H1 (cell line): ENCODE measurements at regions not wholly inside any gene's neighbourhood (a gene's known extent, or its start where the extent isn't known, plus 50 kb on each side); places are given as distances from the start of the nearest gene placed in this dataset.

Experiments used
- CTCF ChIA-PET: fragments of 300-600 bp; sonication (Branson Sonifier 250); formaldehyde crosslinking; loops from one replicate; lab custom pipeline; 2021; ENCODE audit not compliant: partially characterized antibody; lab: Charles Lee
- POLR2A ChIA-PET: fragments of 300-600 bp; sonication (Branson Sonifier 250); formaldehyde crosslinking; loops from one replicate; lab custom pipeline; 2021; ENCODE audit warnings: inconsistent platforms; ENCODE audit not compliant: partially characterized antibody; lab: Charles Lee
- DNase-seq, 2 experiments: peaks; one replicate each; pipeline versions ENCODE4 v3.0.0 to v3.0.0-alpha.2; 2010 to 2022; ENCODE audit warnings: low spot score in 2 of 2, low read depth in 1 of 2, mixed read lengths in 1 of 2
- FAIRE-seq: peaks from 2 replicates; lab custom pipeline; 2011; peaks lifted over from hg19 to GRCh38; lab: Jason Lieb, UNC
- H2AFZ ChIP-seq: 2 replicates; pipeline ENCODE4 v1.8.1; 2012; ENCODE audit warnings: low read length, inconsistent platforms
- H2AK5ac ChIP-seq: 2 replicates; pipeline ENCODE4 v1.6.1; 2013; ENCODE audit warnings: low read depth, low read length
- H2BK120ac ChIP-seq: replicated peaks from 2 replicates; pipeline ENCODE3; 2013; ENCODE audit warnings: low read depth, low read length, inconsistent platforms
- H2BK12ac ChIP-seq: 2 replicates; pipeline ENCODE4 v1.6.1; 2013; ENCODE audit warnings: low read depth, low read length
- H2BK15ac ChIP-seq: 2 replicates; pipeline ENCODE4 v1.6.1; 2013; ENCODE audit warnings: low read length
- H2BK20ac ChIP-seq: 2 replicates; pipeline ENCODE4 v1.6.1; 2013; ENCODE audit warnings: low read length
- H2BK5ac ChIP-seq: 2 replicates; pipeline ENCODE4 v1.6.1; 2013; ENCODE audit warnings: low read depth, low read length
- H3K14ac ChIP-seq: 2 replicates; pipeline ENCODE4 v1.6.1; 2013; ENCODE audit warnings: inconsistent platforms; ENCODE audit not compliant: insufficient read length
- H3K18ac ChIP-seq: 2 replicates; pipeline ENCODE4 v1.6.1; 2013; ENCODE audit warnings: low read length; ENCODE audit errors: extremely low read depth
- H3K23ac ChIP-seq: 2 replicates; pipeline ENCODE4 v1.6.1; 2013; ENCODE audit warnings: inconsistent platforms; ENCODE audit not compliant: insufficient read length
- H3K23me2 ChIP-seq: 2 replicates; pipeline ENCODE4 v1.6.1; 2013; ENCODE audit warnings: low read depth, low read length
- H3K27ac ChIP-seq: 2 replicates; pipeline ENCODE4 v1.6.1; 2011; ENCODE audit warnings: low read depth, low read length, inconsistent platforms
- H3K27me3 ChIP-seq, 4 experiments: replicated peaks in 1 of 4; 1 replicate in 1 of 4; 2 replicates in 3 of 4; pipeline versions ENCODE4 v1.6.1 to v1.8.1; 2011 to 2013; ENCODE audit warnings: low read length in 3 of 4, mild to moderate bottlenecking in 3 of 4, inconsistent platforms in 2 of 4, mixed read lengths in 2 of 4, moderate library complexity in 1 of 4; ENCODE audit not compliant: control insufficient read depth in 3 of 4, insufficient read depth in 3 of 4; ENCODE audit errors: extremely low read depth in 1 of 4
- H3K36me3 ChIP-seq, 4 experiments: 2 replicates each; pipeline versions ENCODE4 v1.6.1 to v1.8.1; 2011 to 2013; ENCODE audit warnings: mild to moderate bottlenecking in 4 of 4, low read length in 3 of 4, moderate library complexity in 2 of 4, control low read depth in 1 of 4, inconsistent platforms in 1 of 4; ENCODE audit not compliant: insufficient read depth in 4 of 4, control insufficient read depth in 2 of 4
- H3K4ac ChIP-seq: replicated peaks from 2 replicates; pipeline ENCODE3; 2013; ENCODE audit warnings: low read length, low read depth, mixed read lengths, inconsistent platforms; ENCODE audit not compliant: insufficient read length
- H3K4me1 ChIP-seq, 4 experiments: replicated peaks in 1 of 4; 1 replicate in 1 of 4; 2 replicates in 3 of 4; pipeline versions ENCODE4 v1.6.1 to v1.8.1; 2011 to 2013; ENCODE audit warnings: low read length in 3 of 4, inconsistent platforms in 2 of 4, mixed read lengths in 1 of 4; ENCODE audit not compliant: insufficient read depth in 4 of 4, control insufficient read depth in 3 of 4
- H3K4me2 ChIP-seq, 2 experiments: 2 replicates each; pipeline versions ENCODE4 v1.6.1 to v1.8.1; 2011 to 2013; ENCODE audit warnings: low read depth in 2 of 2, low read length in 2 of 2, control low read depth in 1 of 2, inconsistent platforms in 1 of 2, mild to moderate bottlenecking in 1 of 2; ENCODE audit not compliant: insufficient read depth in 1 of 2
- H3K4me3 ChIP-seq, 4 experiments: fragments of 200-600, 300-600 bp in 1 of 4; sonication (generic), shearing (Covaris generic), sonication (Bioruptor Twin) in 1 of 4; 2 replicates each; pipeline versions ENCODE4 v1.5.1 to v1.8.1; 2011 to 2016; ENCODE audit warnings: low read length in 4 of 4, low read depth in 3 of 4, control low read depth in 2 of 4, inconsistent platforms in 2 of 4, mild to moderate bottlenecking in 2 of 4, mixed read lengths in 1 of 4, moderate library complexity in 1 of 4; ENCODE audit not compliant: insufficient read depth in 2 of 4; ENCODE audit errors: extremely low read depth in 1 of 4
- H3K56ac ChIP-seq: replicated peaks from 2 replicates; pipeline ENCODE3; 2013; ENCODE audit warnings: low read depth, mild to moderate bottlenecking, mixed read lengths, low read length, inconsistent platforms; ENCODE audit not compliant: insufficient read length
- H3K79me1 ChIP-seq: 2 replicates; pipeline ENCODE4 v1.6.1; 2013; ENCODE audit warnings: low read depth, low read length, control low read depth
- H3K79me2 ChIP-seq, 2 experiments: 2 replicates each; pipeline versions ENCODE4 v1.6.1 to v1.8.1; 2012 to 2013; ENCODE audit warnings: low read length in 2 of 2, mild to moderate bottlenecking in 2 of 2, inconsistent platforms in 1 of 2; ENCODE audit not compliant: insufficient read depth in 2 of 2, control insufficient read depth in 1 of 2
- H3K9ac ChIP-seq, 4 experiments: replicated peaks in 1 of 4; 1 replicate in 1 of 4; 2 replicates in 3 of 4; pipeline versions ENCODE4 v1.6.1 to v1.8.1; 2011 to 2013; ENCODE audit warnings: low read depth in 3 of 4, low read length in 3 of 4, control low read depth in 2 of 4, mild to moderate bottlenecking in 2 of 4, moderate library complexity in 2 of 4, inconsistent platforms in 1 of 4; ENCODE audit errors: extremely low read depth in 1 of 4
- H3K9me3 ChIP-seq, 2 experiments: 2 replicates each; pipeline versions ENCODE4 v1.6.1 to v1.8.1; 2012 to 2013; ENCODE audit warnings: mild to moderate bottlenecking in 2 of 2, moderate library complexity in 2 of 2, control low read depth in 1 of 2, inconsistent platforms in 1 of 2, low read depth in 1 of 2, low read length in 1 of 2, mixed read lengths in 1 of 2; ENCODE audit not compliant: insufficient read depth in 2 of 2
- H4K20me1 ChIP-seq, 2 experiments: replicated peaks in 1 of 2; 2 replicates each; pipeline versions ENCODE3 to v1.8.1; 2011 to 2013; ENCODE audit warnings: inconsistent platforms in 2 of 2, low read length in 2 of 2, mild to moderate bottlenecking in 1 of 2; ENCODE audit not compliant: insufficient read depth in 2 of 2, control insufficient read depth in 1 of 2
- H4K5ac ChIP-seq: 2 replicates; pipeline ENCODE4 v1.6.1; 2013; ENCODE audit warnings: low read length, low read depth, mixed read lengths, inconsistent platforms; ENCODE audit not compliant: insufficient read length
- H4K8ac ChIP-seq: 2 replicates; pipeline ENCODE4 v1.8.0; 2013; ENCODE audit warnings: mild to moderate bottlenecking, moderate library complexity, low read length, inconsistent platforms; ENCODE audit not compliant: insufficient read depth; ENCODE audit errors: extremely low read depth
- H4K91ac ChIP-seq: replicated peaks from 2 replicates; pipeline ENCODE3; 2013; ENCODE audit warnings: low read length, mixed read lengths, inconsistent platforms; ENCODE audit not compliant: insufficient read length
- ATF2 ChIP-seq: IDR thresholded peaks from 2 replicates; pipeline ENCODE4 v1.6.1; 2012; ENCODE audit warnings: low read length, inconsistent platforms
- CBX5 ChIP-seq: fragments of 300-800, 300-1000 bp; sonication (generic); IDR thresholded peaks from 2 replicates; pipeline ENCODE4 v1.7.1; 2016; ENCODE audit warnings: antibody characterized with exemption, low read length, low read depth
- E2F6 ChIP-seq: IDR thresholded peaks from 2 replicates; pipeline ENCODE4 v1.6.1; 2012; ENCODE audit warnings: inconsistent platforms
- EGR1 ChIP-seq: IDR thresholded peaks from 2 replicates; pipeline ENCODE4 v1.6.1; 2011; ENCODE audit warnings: low read depth, low read length, borderline replicate concordance
- EZH2 ChIP-seq: fragments of 200-600 bp; sonication (generic); IDR thresholded peaks from 2 replicates; pipeline ENCODE4 v1.7.1; 2012; ENCODE audit warnings: low read depth, mild to moderate bottlenecking, moderate library complexity, low read length, inconsistent platforms; ENCODE audit not compliant: severe bottlenecking
- KDM1A ChIP-seq: fragments of 200-600, 300-600 bp; sonication (generic); IDR thresholded peaks from 2 replicates; pipeline ENCODE4 v1.7.1; 2016; ENCODE audit warnings: mild to moderate bottlenecking, low read length, borderline replicate concordance
- NRF1 ChIP-seq: IDR thresholded peaks from 2 replicates; pipeline ENCODE4 v1.6.1; 2011; ENCODE audit warnings: mild to moderate bottlenecking, low read depth, low read length, improper control_type of control experiment
- PHF8 ChIP-seq: fragments of 200-600 bp; sonication (generic); conservative IDR thresholded peaks from 2 replicates; pipeline ENCODE4 v1.7.1; 2012; ENCODE audit warnings: low read depth, mild to moderate bottlenecking, inconsistent platforms, low read length, moderate library complexity
- RBBP5 ChIP-seq: IDR thresholded peaks from 2 replicates; pipeline ENCODE4 v1.7.1; 2012; ENCODE audit warnings: low read depth, mild to moderate bottlenecking, inconsistent platforms, low read length, moderate library complexity, borderline replicate concordance
- RXRA ChIP-seq: IDR thresholded peaks from 2 replicates; pipeline ENCODE4 v1.6.1; 2011; ENCODE audit warnings: low read depth, mild to moderate bottlenecking, low read length, moderate library complexity; ENCODE audit not compliant: insufficient read depth
- TEAD4 ChIP-seq: IDR thresholded peaks from 2 replicates; pipeline ENCODE4 v1.6.1; 2012; ENCODE audit warnings: low read depth, low read length, inconsistent platforms, mixed read lengths
- WGBS, 2 experiments: shearing (Covaris generic) in 1 of 2; methylation state at CpG; one replicate each; pipeline versions ENCODE4 v1.1.6 to v1.1.7; 2013 to 2015; ENCODE audit warnings: low lambda C conversion rate in 2 of 2, mixed read lengths in 2 of 2, inconsistent platforms in 1 of 2, low coverage in 1 of 2, missing lambda C conversion rate in 1 of 2; ENCODE audit not compliant: insufficient replicate concordance in 2 of 2, insufficient coverage in 1 of 2, insufficient read length in 1 of 2; ENCODE audit errors: extremely low coverage in 1 of 2, missing lambda C conversion rate in 1 of 2; 5-methylcytosine and 5-hydroxymethylcytosine counted together
- TF ChIP-seq, protein P1 (sequence below): IDR thresholded peaks from 2 replicates; pipeline ENCODE4 v1.6.1; 2012; ENCODE audit warnings: inconsistent platforms

DNA sequence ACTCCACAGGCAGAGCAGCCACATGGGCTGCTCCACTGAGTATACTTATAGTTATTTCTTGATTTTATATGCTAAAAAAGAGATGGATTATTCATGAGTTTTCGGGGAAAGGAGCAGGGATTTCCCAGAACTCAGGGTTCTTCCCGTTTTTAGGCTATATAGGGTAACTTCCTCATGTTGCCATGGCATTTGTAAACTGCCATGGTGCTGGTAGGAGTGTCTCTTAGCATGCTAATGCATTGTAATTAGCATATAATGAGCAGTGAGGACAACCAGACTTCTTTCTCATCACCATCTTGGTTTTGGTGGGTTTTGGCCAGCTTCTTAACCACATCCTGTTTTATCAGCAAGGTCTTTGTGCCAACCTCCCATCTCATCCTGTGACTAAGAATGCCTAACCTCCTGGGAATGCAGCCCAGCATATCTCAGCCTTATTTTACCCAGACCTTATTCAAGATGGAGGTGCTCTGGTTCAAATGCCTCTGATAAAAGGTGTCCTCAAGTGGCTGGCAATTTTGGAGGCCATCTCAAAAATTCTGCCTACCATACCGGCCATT, 213.0 kb upstream of the VEGFC start:
- Histone ChIP-seq H3K23ac (no peak overlapping the region), H3K23me2 (no peaks in the 10 kb centered on the region), H4K91ac (no peak overlapping the region), H3K14ac (no peak overlapping the region), H4K8ac (no peak overlapping the region), H3K36me3 (no peaks in the 10 kb centered on the region), H2AK5ac (no peak overlapping the region), H3K27ac (no peak overlapping the region), H4K5ac (no peak overlapping the region), H3K9me3 (no peaks in the 10 kb centered on the region), H2BK12ac (no peak overlapping the region), H3K4me2 (no peak overlapping the region), H4K20me1 (no peaks in the 10 kb centered on the region), H2BK20ac (no peak overlapping the region), H2BK120ac (no peak overlapping the region), H3K79me2 (no peaks in the 10 kb centered on the region), H3K4me3 (no peak overlapping the region), H3K27me3 (no peaks in the 10 kb centered on the region), H2BK15ac (no peak overlapping the region), H3K4me1 (no peaks in the 10 kb centered on the region), H2BK5ac (no peak overlapping the region), H3K56ac (no peak overlapping the region), H2AFZ (no peak overlapping the region), H3K79me1 (no peaks in the 10 kb centered on the region), H3K4ac (no peak overlapping the region), H3K18ac (no peak overlapping the region), H3K9ac (no peak overlapping the region)
- 85% methylated on average over 3 of the region's 3 CpGs; no CpG with 5 or more reads in 1 of the 2 experiments for WGBS, 2 experiments
- no peak for TF ChIP-seq E2F6
- no peak for TF ChIP-seq EGR1
- TF ChIP-seq ATF2: no peak
- TF ChIP-seq PHF8: no peak
- TF ChIP-seq EZH2: no peak
- no peak for TF ChIP-seq NRF1
- no peak for TF ChIP-seq KDM1A
- no peak for TF ChIP-seq RBBP5
- no peak for TF ChIP-seq CBX5
- TF ChIP-seq RXRA: no peak
- no peak for TF ChIP-seq TEAD4
- TF ChIP-seq, protein P1, sequence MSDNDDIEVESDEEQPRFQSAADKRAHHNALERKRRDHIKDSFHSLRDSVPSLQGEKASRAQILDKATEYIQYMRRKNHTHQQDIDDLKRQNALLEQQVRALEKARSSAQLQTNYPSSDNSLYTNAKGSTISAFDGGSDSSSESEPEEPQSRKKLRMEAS: no peak
- ChIA-PET POLR2A (no interaction called here), CTCF (no interaction called here)
- no peak for DNase-seq
- no peak for FAIRE-seq
